ENCODE measurements at regions not wholly inside any gene's neighbourhood (a gene's known extent, or its start where the extent isn't known, plus 50 kb on each side); places are given as distances from the start of the nearest gene placed in this dataset.

- Histone ChIP-seq H3K27me3 (ENCODE audit: control insufficient read depth, insufficient read depth, low read length) (peaks cover 14% of the 10 kb centered on the region), H3K4me1 (ENCODE audit: control insufficient read depth, insufficient read depth, low read length, poor library complexity, severe bottlenecking) (no peaks in the 10 kb centered on the region), H3K9me3 (ENCODE audit: control insufficient read depth in 2 of 2, low read length in 2 of 2) (no peaks in the 10 kb centered on the region), H3K27ac (ENCODE audit: insufficient read depth, low read length, poor library complexity, severe bottlenecking) (no peak overlapping the region), H3K36me3 (ENCODE audit: control insufficient read depth, insufficient read depth, low read length) (no peaks in the 10 kb centered on the region), H3K4me3 (ENCODE audit: low read depth, low read length) (no peak overlapping the region)
- ATAC-seq (ENCODE audit: low read depth in 2 of 2): no peak
- Mint-ChIP-seq H3K4me1 (no peaks in the 10 kb centered on the region), H3K27me3 (peaks cover 21% of the 10 kb centered on the region), H3K36me3 (no peaks in the 10 kb centered on the region), H3K27ac (no peak overlapping the region), H3K9me3 (peaks cover 0 to 5% (median 0%) of the 10 kb centered on the region in 7 donors), H3K4me3 (no peak overlapping the region)
- no peak for DNase-seq
Measured at GRCh38 chr6:160940197-160940596, 51.4 kb upstream of the MAP3K4 start.
